Umbilical cord (tissue), 1 donor: ENCODE measurements at regions not wholly inside any gene's neighbourhood (a gene's known extent, or its start where the extent isn't known, plus 50 kb on each side); places are given as distances from the start of the nearest gene placed in this dataset.

Source experiments
- DNase-seq: peaks from one replicate; pipeline ENCODE4 v3.0.0-alpha.2; 2015; ENCODE audit warnings: low spot score

- DNase-seq, result no peak
Measured at GRCh38 chr3:150268426-150269391, 139.4 kb upstream of the TSC22D2 start.

- no peak for DNase-seq
Measured at GRCh38 chr3:150267288-150267687, 140.8 kb upstream of the TSC22D2 start.

GRCh38 chr3:150265305-150265704, 142.8 kb upstream of the TSC22D2 start:
- DNase-seq, result peak; percentile 36

- DNase-seq, result peak; percentile 45
Measured at GRCh38 chr3:150264561-150265279, 143.4 kb upstream of the TSC22D2 start.

- no peak for DNase-seq
Measured at GRCh38 chr3:150261958-150262357, 146.1 kb upstream of the TSC22D2 start.

- no peak for DNase-seq
Measured at GRCh38 chr3:150261418-150261817, 146.7 kb upstream of the TSC22D2 start.

- DNase-seq, result no peak
Measured at GRCh38 chr3:150260398-150260710, 147.7 kb upstream of the TSC22D2 start.

GRCh38 chr3:150259526-150260397, 148.3 kb upstream of the TSC22D2 start:
- DNase-seq, result peak; percentile 50

- no peak for DNase-seq
Measured at GRCh38 chr3:150256782-150257181, 151.3 kb upstream of the TSC22D2 start.

- no peak for DNase-seq
Measured at GRCh38 chr3:150256318-150256717, 151.8 kb upstream of the TSC22D2 start.

GRCh38 chr3:150255826-150256225, 152.3 kb upstream of the TSC22D2 start:
- no peak for DNase-seq

- DNase-seq, result peak; percentile 49
Measured at GRCh38 chr3:150255413-150255812, 152.7 kb upstream of the TSC22D2 start.

GRCh38 chr3:150254309-150254708, 153.8 kb upstream of the TSC22D2 start:
- DNase-seq, result no peak

- DNase-seq, result no peak
Measured at GRCh38 chr3:150253622-150254021, 154.5 kb upstream of the TSC22D2 start.

- no peak for DNase-seq
Measured at GRCh38 chr3:150252462-150252861, 155.6 kb upstream of the TSC22D2 start.

- DNase-seq, result no peak
Measured at GRCh38 chr3:150251187-150252062, 156.7 kb upstream of the TSC22D2 start.

- no peak for DNase-seq
Measured at GRCh38 chr3:150249779-150250470, 158.2 kb upstream of the TSC22D2 start.

GRCh38 chr3:150248888-150249681, 159.0 kb upstream of the TSC22D2 start:
- DNase-seq, result peak; percentile 55

- DNase-seq, result peak; percentile 78
Measured at GRCh38 chr3:150248116-150248887, 159.8 kb upstream of the TSC22D2 start.
